Body of pancreas (tissue), 4 donors: ENCODE measurements at regions not wholly inside any gene's neighbourhood (a gene's known extent, or its start where the extent isn't known, plus 50 kb on each side); places are given as distances from the start of the nearest gene placed in this dataset.

Experiments
- CTCF ChIP-seq, 7 experiments: fragments of 450-650 bp in 4 of 7; fragments of 200-600 bp in 3 of 7; sonication (generic) in 3 of 7; IDR thresholded peaks; one replicate each; pipeline ENCODE4 v1.5.1; 2016 to 2019; ENCODE audit warnings: antibody characterized with exemption in 7 of 7
- POLR2A ChIP-seq, 3 donors: fragments of 450-650 bp; IDR thresholded peaks; one replicate each; pipeline ENCODE4 v1.6.1; 2016; ENCODE audit warnings: antibody characterized with exemption in 3 of 3, mild to moderate bottlenecking in 2 of 3

GRCh38 chr2:53067533-53067932 lies 700.1 kb upstream of the CHAC2 start:
- TF ChIP-seq CTCF (IDR thresholded peaks at IDR 0.05) (no peak), POLR2A (IDR thresholded peaks at IDR 0.05) (no peak)
